Right lobe of liver (tissue), 4 donors: ENCODE measurements at regions not wholly inside any gene's neighbourhood (a gene's known extent, or its start where the extent isn't known, plus 50 kb on each side); places are given as distances from the start of the nearest gene placed in this dataset.

ENCODE experiments used
- CTCF ChIP-seq, 4 donors: fragments of 200-600 bp in 3 of 4; fragments of 450-650 bp in 1 of 4; IDR thresholded peaks; one replicate each; pipeline versions ENCODE4 v1.5.1 to v1.8.0; 2016 to 2022; ENCODE audit warnings: antibody characterized with exemption in 4 of 4, mild to moderate bottlenecking in 2 of 4
- POLR2A ChIP-seq: fragments of 450-650 bp; IDR thresholded peaks from one replicate; pipeline ENCODE4 v1.6.1; 2017; ENCODE audit warnings: antibody characterized with exemption, mild to moderate bottlenecking
- donor health status: DM: no; HTN: no; CAD: no.
- donor health status: DM: no; HTN: no; CAD: no.
- donor health status: DM: no; HTN: yes; CAD: no.

- TF ChIP-seq POLR2A (no peak), CTCF (IDR thresholded peaks at IDR 0.05) (no peak)
These were observed 155.5 kb upstream of the NTF3 start for GRCh38 chr12:5276327-5276880.
